Bronchial epithelial cell (primary cell): ENCODE measurements at regions not wholly inside any gene's neighbourhood (a gene's known extent, or its start where the extent isn't known, plus 50 kb on each side); places are given as distances from the start of the nearest gene placed in this dataset.
A peak's percentile ranks its signal among the peaks of the same experiment; 100 is the strongest.

Experiments
- DNase-seq: peaks from one replicate; pipeline ENCODE4 v3.0.0-alpha.2; 2010; ENCODE audit warnings: low read depth
- FAIRE-seq: peaks from 2 replicates; lab custom pipeline; 2011; peaks lifted over from hg19 to GRCh38; lab: Jason Lieb, UNC
- H3K27me3 ChIP-seq: 2 replicates; pipeline ENCODE4 v1.5.1; 2011; ENCODE audit warnings: low read length; ENCODE audit not compliant: control insufficient read depth, insufficient read depth
- H3K36me3 ChIP-seq: 2 replicates; pipeline ENCODE4 v1.5.1; 2011; ENCODE audit warnings: low read length; ENCODE audit not compliant: control insufficient read depth, insufficient read depth
- H3K4me3 ChIP-seq: 2 replicates; pipeline ENCODE4 v1.5.1; 2011; ENCODE audit warnings: mild to moderate bottlenecking, low read depth, low read length, control low read depth
- TF ChIP-seq, protein P1 (sequence below): IDR thresholded peaks from 2 replicates; pipeline ENCODE4 v1.5.1; 2011; ENCODE audit warnings: mild to moderate bottlenecking, moderate library complexity, low read length, control low read depth, inconsistent platforms; ENCODE audit not compliant: insufficient read depth, severe bottlenecking

- no peak for FAIRE-seq
Observed at GRCh38 chr20:16143596-16143995, 429.7 kb downstream of the KIF16B start.

GRCh38 chr20:16135630-16136029 is 437.6 kb downstream of the KIF16B start:
- TF ChIP-seq, protein P1, sequence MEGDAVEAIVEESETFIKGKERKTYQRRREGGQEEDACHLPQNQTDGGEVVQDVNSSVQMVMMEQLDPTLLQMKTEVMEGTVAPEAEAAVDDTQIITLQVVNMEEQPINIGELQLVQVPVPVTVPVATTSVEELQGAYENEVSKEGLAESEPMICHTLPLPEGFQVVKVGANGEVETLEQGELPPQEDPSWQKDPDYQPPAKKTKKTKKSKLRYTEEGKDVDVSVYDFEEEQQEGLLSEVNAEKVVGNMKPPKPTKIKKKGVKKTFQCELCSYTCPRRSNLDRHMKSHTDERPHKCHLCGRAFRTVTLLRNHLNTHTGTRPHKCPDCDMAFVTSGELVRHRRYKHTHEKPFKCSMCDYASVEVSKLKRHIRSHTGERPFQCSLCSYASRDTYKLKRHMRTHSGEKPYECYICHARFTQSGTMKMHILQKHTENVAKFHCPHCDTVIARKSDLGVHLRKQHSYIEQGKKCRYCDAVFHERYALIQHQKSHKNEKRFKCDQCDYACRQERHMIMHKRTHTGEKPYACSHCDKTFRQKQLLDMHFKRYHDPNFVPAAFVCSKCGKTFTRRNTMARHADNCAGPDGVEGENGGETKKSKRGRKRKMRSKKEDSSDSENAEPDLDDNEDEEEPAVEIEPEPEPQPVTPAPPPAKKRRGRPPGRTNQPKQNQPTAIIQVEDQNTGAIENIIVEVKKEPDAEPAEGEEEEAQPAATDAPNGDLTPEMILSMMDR: no peak
- FAIRE-seq (no peak), DNase-seq (no peak)
- no peaks in the 10 kb centered on the region for H3K36me3 ChIP-seq
- no peak overlapping the region for H3K4me3 ChIP-seq
- no peaks in the 10 kb centered on the region for H3K27me3 ChIP-seq

More at GRCh38 chr20:16143596-16143995, 429.7 kb downstream of the KIF16B start:
- DNase-seq: no peak
- no peak overlapping the region for H3K4me3 ChIP-seq
- TF ChIP-seq, protein P1: no peak
- no peaks in the 10 kb centered on the region for H3K36me3 ChIP-seq
- no peaks in the 10 kb centered on the region for H3K27me3 ChIP-seq

- no peak overlapping the region for H3K4me3 ChIP-seq
- TF ChIP-seq, protein P1: no peak
- no peaks in the 10 kb centered on the region for H3K27me3 ChIP-seq
- DNase-seq (peak; percentile 17), FAIRE-seq (no peak)
- H3K36me3 ChIP-seq: no peaks in the 10 kb centered on the region
Observed at GRCh38 chr20:16132036-16132798, 441.0 kb downstream of the KIF16B start.

DNA sequence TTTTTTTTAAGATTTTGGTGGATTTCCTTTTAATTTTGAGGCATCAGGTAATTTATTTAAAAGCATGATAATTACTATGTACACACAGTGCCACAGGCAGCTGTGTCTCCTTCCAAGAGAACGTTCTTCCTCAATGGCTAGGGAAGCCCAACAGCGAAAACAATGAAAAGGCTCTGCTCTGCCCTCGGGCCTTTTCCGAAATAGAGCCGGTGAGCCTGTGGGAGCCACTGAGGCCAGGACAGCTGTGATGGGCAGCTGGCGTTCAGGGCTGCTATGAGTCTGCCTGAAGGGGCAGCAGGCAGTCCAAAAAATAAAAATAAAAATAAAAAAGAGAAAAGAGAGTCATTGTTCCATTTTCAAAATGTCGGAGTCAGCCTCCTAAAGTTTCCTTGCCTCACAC is 443.8 kb downstream of the KIF16B start:
- DNase-seq: no peak
- H3K4me3 ChIP-seq: no peak overlapping the region
- TF ChIP-seq, protein P1: no peak
- no peaks in the 10 kb centered on the region for H3K27me3 ChIP-seq
- no peak for FAIRE-seq
- H3K36me3 ChIP-seq: no peaks in the 10 kb centered on the region

- FAIRE-seq (no peak), DNase-seq (peak; percentile 80)
- TF ChIP-seq, protein P1: no peak
- H3K4me3 ChIP-seq: no peak overlapping the region
- no peaks in the 10 kb centered on the region for H3K36me3 ChIP-seq
- no peaks in the 10 kb centered on the region for H3K27me3 ChIP-seq
Observed at GRCh38 chr20:16128538-16129106, 444.6 kb downstream of the KIF16B start.
